Activated CD8-positive, alpha-beta memory T cell treated with anti-CD3 and anti-CD28 coated beads, Interleukin-2, amount 50 U/mL, for 4 hours (primary cell): ENCODE measurements at regions not wholly inside any gene's neighbourhood (a gene's known extent, or its start where the extent isn't known, plus 50 kb on each side); places are given as distances from the start of the nearest gene placed in this dataset.

Experiments used
- DNase-seq: peaks from one replicate; pipeline ENCODE4 v3.0.0-alpha.2; 2020

- no peak for DNase-seq
Measured at GRCh38 chr9:108015690-108016089, 526.1 kb upstream of the KLF4 start.

GRCh38 chr9:108014353-108014752, 524.8 kb upstream of the KLF4 start:
- DNase-seq = no peak

GRCh38 chr9:108012886-108013665, 523.5 kb upstream of the KLF4 start:
- no peak for DNase-seq

GRCh38 chr9:108012405-108012804, 522.8 kb upstream of the KLF4 start:
- no peak for DNase-seq

GRCh38 chr9:108003526-108003925, 514.0 kb upstream of the KLF4 start:
- no peak for DNase-seq

GRCh38 chr9:108002371-108002956, 512.9 kb upstream of the KLF4 start:
- no peak for DNase-seq

- no peak for DNase-seq
Measured at GRCh38 chr9:108001237-108001636, 511.7 kb upstream of the KLF4 start.

- DNase-seq = no peak
Measured at GRCh38 chr9:107999890-108000289, 510.3 kb upstream of the KLF4 start.

GRCh38 chr9:107999011-107999410, 509.4 kb upstream of the KLF4 start:
- no peak for DNase-seq

GRCh38 chr9:107994648-107995047, 505.1 kb upstream of the KLF4 start:
- no peak for DNase-seq

GRCh38 chr9:107992271-107992670, 502.7 kb upstream of the KLF4 start:
- DNase-seq = no peak

GRCh38 chr9:107991581-107991980, 502.0 kb upstream of the KLF4 start:
- no peak for DNase-seq

GRCh38 chr9:107989544-107989943, 500.0 kb upstream of the KLF4 start:
- no peak for DNase-seq

GRCh38 chr9:107989099-107989498, 499.5 kb upstream of the KLF4 start:
- no peak for DNase-seq

GRCh38 chr9:107984956-107985355, 495.4 kb upstream of the KLF4 start:
- no peak for DNase-seq

- DNase-seq = no peak
Measured at GRCh38 chr9:107983762-107984161, 494.2 kb upstream of the KLF4 start.

GRCh38 chr9:107983181-107983603, 493.6 kb upstream of the KLF4 start:
- no peak for DNase-seq

- DNase-seq = no peak
Measured at GRCh38 chr9:107982745-107983144, 493.2 kb upstream of the KLF4 start.

GRCh38 chr9:107982001-107982400, 492.4 kb upstream of the KLF4 start:
- no peak for DNase-seq

- no peak for DNase-seq
Measured at GRCh38 chr9:107980984-107981383, 491.4 kb upstream of the KLF4 start.

GRCh38 chr9:107976767-107977166, 487.2 kb upstream of the KLF4 start:
- no peak for DNase-seq

GRCh38 chr9:107975426-107976010, 485.9 kb upstream of the KLF4 start:
- no peak for DNase-seq

GRCh38 chr9:107973451-107973850, 483.9 kb upstream of the KLF4 start:
- no peak for DNase-seq

GRCh38 chr9:107972346-107972745, 482.8 kb upstream of the KLF4 start:
- DNase-seq = no peak
